ENCODE measurements at regions not wholly inside any gene's neighbourhood (a gene's known extent, or its start where the extent isn't known, plus 50 kb on each side); places are given as distances from the start of the nearest gene placed in this dataset.
"Not testable (repeated sequence)": the region's sequence is repeated elsewhere in the genome, so short reads cannot be mapped to it uniquely, and the experiment has no call there.

GRCh38 chr15:55126111-55126510 lies 70.6 kb downstream of the RSL24D1 start:
- no peak for DNase-seq (ENCODE audit: low read depth)

GRCh38 chr15:55124616-55125015 lies 72.1 kb downstream of the RSL24D1 start:
- no peak for DNase-seq (ENCODE audit: low read depth)

- no peak for DNase-seq (ENCODE audit: low read depth)
Measured at GRCh38 chr15:55118344-55118870, 78.3 kb downstream of the RSL24D1 start.

GRCh38 chr15:55116636-55117035 lies 80.1 kb downstream of the RSL24D1 start:
- DNase-seq (ENCODE audit: low read depth), result no peak

GRCh38 chr15:55113736-55114135 lies 83.0 kb downstream of the RSL24D1 start:
- DNase-seq (ENCODE audit: low read depth), result no peak

GRCh38 chr15:55112706-55113105 lies 84.0 kb downstream of the RSL24D1 start:
- no peak for DNase-seq (ENCODE audit: low read depth)

GRCh38 chr15:55110446-55110845 lies 86.3 kb downstream of the RSL24D1 start:
- no peak for DNase-seq (ENCODE audit: low read depth)

- DNase-seq (ENCODE audit: low read depth), result peak; percentile 34
Measured at GRCh38 chr15:55108858-55109518, 87.8 kb downstream of the RSL24D1 start.

GRCh38 chr15:55108448-55108847 lies 88.3 kb downstream of the RSL24D1 start:
- DNase-seq (ENCODE audit: low read depth), result no peak

- DNase-seq (ENCODE audit: low read depth), result peak; percentile 15
Measured at GRCh38 chr15:55106155-55106554, 90.6 kb downstream of the RSL24D1 start.

- DNase-seq (ENCODE audit: low read depth), result no peak
Measured at GRCh38 chr15:55094136-55094535, 102.6 kb downstream of the RSL24D1 start.

- DNase-seq (ENCODE audit: low read depth), result no peak
Measured at GRCh38 chr15:55088207-55088606, 108.5 kb downstream of the RSL24D1 start.

- no peak for DNase-seq (ENCODE audit: low read depth)
Measured at GRCh38 chr15:55084673-55085072, 112.1 kb downstream of the RSL24D1 start.

GRCh38 chr15:55084216-55084615 lies 112.5 kb downstream of the RSL24D1 start:
- no peak for DNase-seq (ENCODE audit: low read depth)

GRCh38 chr15:55077052-55077451 lies 119.7 kb downstream of the RSL24D1 start:
- DNase-seq (ENCODE audit: low read depth), result not testable (repeated sequence)

- no peak for DNase-seq (ENCODE audit: low read depth)
Measured at GRCh38 chr15:55074431-55074830, 122.3 kb downstream of the RSL24D1 start.

GRCh38 chr15:55063970-55064369 lies 132.8 kb downstream of the RSL24D1 start:
- not testable (repeated sequence) for DNase-seq (ENCODE audit: low read depth)

- no peak for DNase-seq (ENCODE audit: low read depth)
Measured at GRCh38 chr15:55060836-55061235, 135.9 kb downstream of the RSL24D1 start.

- no peak for DNase-seq (ENCODE audit: low read depth)
Measured at GRCh38 chr15:55056500-55056899, 140.2 kb downstream of the RSL24D1 start.

GRCh38 chr15:55044162-55044561 lies 152.6 kb downstream of the RSL24D1 start:
- DNase-seq (ENCODE audit: low read depth), result no peak

GRCh38 chr15:55037071-55037470 lies 159.7 kb downstream of the RSL24D1 start:
- DNase-seq (ENCODE audit: low read depth), result no peak

- DNase-seq (ENCODE audit: low read depth), result no peak
Measured at GRCh38 chr15:55035749-55036148, 161.0 kb downstream of the RSL24D1 start.

GRCh38 chr15:55033574-55033973 lies 163.2 kb downstream of the RSL24D1 start:
- DNase-seq (ENCODE audit: low read depth), result no peak

- no peak for DNase-seq (ENCODE audit: low read depth)
Measured at GRCh38 chr15:55031727-55032126, 165.0 kb downstream of the RSL24D1 start.
